ENCODE measurements at regions not wholly inside any gene's neighbourhood (a gene's known extent, or its start where the extent isn't known, plus 50 kb on each side); places are given as distances from the start of the nearest gene placed in this dataset.

- ChIA-PET CTCF (no interaction called here), POLR2A (ENCODE audit: unreplicated experiment) (no interaction called here)
- no peak overlapping the region for H2AFZ ChIP-seq
- BruUV-seq (replicated peaks): no TSS peak
- TF ChIP-seq EZH2 (IDR thresholded peaks at IDR 0.05; ENCODE audit: low read depth) (no peak), CTCF (conservative IDR thresholded peaks at IDR 0.05) (no peak)
- no peaks in the 10 kb centered on the region for H3K9me2 ChIP-seq (ENCODE audit: insufficient read depth)
- no peaks in the 10 kb centered on the region for H3K4me1 ChIP-seq (replicated peaks; ENCODE audit: insufficient read depth)
- no peak for DNase-seq
- no peaks in the 10 kb centered on the region for H3K79me2 ChIP-seq (ENCODE audit: low read depth)
- no peaks in the 10 kb centered on the region for H3F3A ChIP-seq (ENCODE audit: insufficient read depth, low read depth)
- intact Hi-C loops (cut with micrococcal nuclease; ENCODE audit: unreplicated experiment): no loop called here
- no peaks in the 10 kb centered on the region for H3K9me3 ChIP-seq (ENCODE audit: insufficient read depth, low read depth)
- H3K36me3 ChIP-seq (ENCODE audit: low read depth): no peaks in the 10 kb centered on the region
- no peak overlapping the region for H3K27ac ChIP-seq
- no peak overlapping the region for H3K4me2 ChIP-seq
- H4K20me1 ChIP-seq (ENCODE audit: insufficient read depth): no peaks in the 10 kb centered on the region
- H3K27me3 ChIP-seq (ENCODE audit: insufficient read depth, low read depth): no peaks in the 10 kb centered on the region
- no peak overlapping the region for H3K4me3 ChIP-seq
Observed at GRCh38 chr6:68192988-68193387, 442.1 kb upstream of the ADGRB3 start.

GRCh38 chr6:68189217-68189815 lies 445.8 kb upstream of the ADGRB3 start:
- intact Hi-C loops (cut with micrococcal nuclease; ENCODE audit: unreplicated experiment): no loop called here
- POLR2A ChIA-PET (ENCODE audit: unreplicated experiment): no interaction called here

GRCh38 chr6:68186870-68187269 lies 448.2 kb upstream of the ADGRB3 start:
- ChIA-PET POLR2A (ENCODE audit: unreplicated experiment) (no interaction called here), CTCF (no interaction called here)
- Histone ChIP-seq H3F3A (ENCODE audit: insufficient read depth, low read depth) (no peaks in the 10 kb centered on the region), H3K27me3 (ENCODE audit: insufficient read depth, low read depth) (no peaks in the 10 kb centered on the region), H3K27ac (no peak overlapping the region), H3K36me3 (ENCODE audit: low read depth) (no peaks in the 10 kb centered on the region), H3K4me2 (no peak overlapping the region), H3K79me2 (ENCODE audit: low read depth) (no peaks in the 10 kb centered on the region), H2AFZ (no peak overlapping the region), H3K4me1 (replicated peaks; ENCODE audit: insufficient read depth) (no peaks in the 10 kb centered on the region), H3K9me3 (ENCODE audit: insufficient read depth, low read depth) (no peaks in the 10 kb centered on the region), H3K9me2 (ENCODE audit: insufficient read depth) (no peaks in the 10 kb centered on the region), H4K20me1 (ENCODE audit: insufficient read depth) (no peaks in the 10 kb centered on the region), H3K4me3 (no peak overlapping the region)
- DNase-seq: no peak
- no TSS peak for BruUV-seq (replicated peaks)
- TF ChIP-seq EZH2 (IDR thresholded peaks at IDR 0.05; ENCODE audit: low read depth) (no peak), CTCF (conservative IDR thresholded peaks at IDR 0.05) (no peak)
- intact Hi-C loops (cut with micrococcal nuclease; ENCODE audit: unreplicated experiment): no loop called here

More at GRCh38 chr6:68189217-68189815, 445.8 kb upstream of the ADGRB3 start:
- H3K27ac ChIP-seq: no peak overlapping the region
- H3K79me2 ChIP-seq (ENCODE audit: low read depth): no peaks in the 10 kb centered on the region
- no peaks in the 10 kb centered on the region for H3K27me3 ChIP-seq (ENCODE audit: insufficient read depth, low read depth)
- no peaks in the 10 kb centered on the region for H4K20me1 ChIP-seq (ENCODE audit: insufficient read depth)
- no peak overlapping the region for H3K4me2 ChIP-seq
- H3K4me1 ChIP-seq (replicated peaks; ENCODE audit: insufficient read depth): no peaks in the 10 kb centered on the region
- H3K9me2 ChIP-seq (ENCODE audit: insufficient read depth): no peaks in the 10 kb centered on the region
- H3K9me3 ChIP-seq (ENCODE audit: insufficient read depth, low read depth): no peaks in the 10 kb centered on the region
- TF ChIP-seq EZH2 (IDR thresholded peaks at IDR 0.05; ENCODE audit: low read depth) (no peak), CTCF (conservative IDR thresholded peaks at IDR 0.05) (no peak)
- H3K4me3 ChIP-seq: no peak overlapping the region
- no peak overlapping the region for H2AFZ ChIP-seq
- CTCF ChIA-PET: no interaction called here
- H3F3A ChIP-seq (ENCODE audit: insufficient read depth, low read depth): no peaks in the 10 kb centered on the region
- BruUV-seq (replicated peaks): no TSS peak
- H3K36me3 ChIP-seq (ENCODE audit: low read depth): no peaks in the 10 kb centered on the region
- no peak for DNase-seq

Data from PC-9 (cell line).